ENCODE measurements at regions not wholly inside any gene's neighbourhood (a gene's known extent, or its start where the extent isn't known, plus 50 kb on each side); places are given as distances from the start of the nearest gene placed in this dataset.

GRCh38 chr11:104522123-104522522 lies 358.2 kb upstream of the PDGFD start:
- TF ChIP-seq CTCF (IDR thresholded peaks at IDR 0.05), result no peak
- no peak for TF ChIP-seq POLR2AphosphoS5 (IDR thresholded peaks at IDR 0.05; ENCODE audit: insufficient read depth in 1 of 2, low read depth in 1 of 2)
- no peak for TF ChIP-seq POLR2A (IDR thresholded peaks at IDR 0.05)
